Gastrocnemius medialis (tissue), 4 donors: ENCODE measurements at regions not wholly inside any gene's neighbourhood (a gene's known extent, or its start where the extent isn't known, plus 50 kb on each side); places are given as distances from the start of the nearest gene placed in this dataset.

Source experiments
- ATAC-seq, 2 donors: fragments of 150-250 bp; one replicate each; pipeline ENCODE4 v1.9.1; 2016
- DNase-seq, 2 donors: peaks; one replicate each; pipeline ENCODE4 v3.0.0-alpha.2; 2019
- H3K27ac ChIP-seq, 4 donors: fragments of 200-600 bp; sonication (generic); 1 replicate in 1 of 4; 2 replicates in 3 of 4; pipeline ENCODE4 v1.5.1; 2016 to 2018; ENCODE audit warnings: mild to moderate bottlenecking in 2 of 4, moderate library complexity in 1 of 4
- H3K27me3 ChIP-seq, 3 donors: fragments of 200-600 bp; sonication (generic) in 2 of 3; 1 replicate in 1 of 3; 2 replicates in 2 of 3; pipeline versions ENCODE4 v1.5.1 to v1.6.0; 2016 to 2019; ENCODE audit warnings: mild to moderate bottlenecking in 1 of 3, moderate library complexity in 1 of 3
- H3K36me3 ChIP-seq, 2 donors: fragments of 200-600 bp; sonication (generic) in 1 of 2; one replicate each; pipeline ENCODE4 v1.5.1; 2017 to 2018
- H3K4me1 ChIP-seq, 2 donors: fragments of 200-600 bp; sonication (generic) in 1 of 2; one replicate each; pipeline ENCODE4 v1.5.1; 2016 to 2017; ENCODE audit warnings: mild to moderate bottlenecking in 2 of 2
- H3K4me3 ChIP-seq, 4 donors: fragments of 200-600 bp; sonication (generic) in 3 of 4; 1 replicate in 1 of 4; 2 replicates in 3 of 4; pipeline ENCODE4 v1.5.1; 2016 to 2019; ENCODE audit warnings: mild to moderate bottlenecking in 2 of 4
- H3K9me3 ChIP-seq, 3 donors: fragments of 200-600 bp; sonication (generic) in 2 of 3; 1 replicate in 1 of 3; 2 replicates in 2 of 3; pipeline ENCODE4 v1.5.1; 2016 to 2019
- CTCF ChIP-seq, 5 experiments: fragments of 450-650 bp in 3 of 5; fragments of 200-600 bp in 2 of 5; sonication (generic) in 2 of 5; IDR thresholded peaks in 4 of 5; conservative IDR thresholded peaks in 1 of 5; 1 replicate in 4 of 5; 2 replicates in 1 of 5; pipeline ENCODE4 v1.5.1; 2016 to 2019; ENCODE audit warnings: antibody characterized with exemption in 5 of 5, mild to moderate bottlenecking in 3 of 5, moderate library complexity in 3 of 5
- POLR2A ChIP-seq, 2 donors: fragments of 450-650 bp; IDR thresholded peaks; one replicate each; pipeline ENCODE4 v1.6.1; 2017; ENCODE audit warnings: antibody characterized with exemption in 2 of 2, mild to moderate bottlenecking in 2 of 2, moderate library complexity in 2 of 2
- in situ Hi-C, 4 donors: fragments of 200-750 bp; cut with MboI; loops; one replicate each; pipeline versions ENCODE4 v1.15.0 to v1.8.0; 2017; ENCODE audit warnings: low sequenced_read_pairs in 4 of 4
- intact Hi-C: fragments of 100-400 bp; cut with DNase I; formaldehyde crosslinking; loops from one replicate; pipeline ENCODE4 v1.15.1; 2023; ENCODE audit warnings: low total_unique reads

GRCh38 chr17:27239046-27239445, 54.9 kb upstream of the WSB1 start:
- Histone ChIP-seq H3K27me3 (no peaks in the 10 kb centered on the region), H3K27ac (no peak overlapping the region), H3K9me3 (no peaks in the 10 kb centered on the region), H3K4me3 (no peak overlapping the region), H3K4me1 (peaks cover 0 to 3% of the 10 kb centered on the region in 2 donors), H3K36me3 (no peaks in the 10 kb centered on the region)
- in situ Hi-C loops = loop anchor here in 3 of 4 donors (5.0 to 25.0 kb wide), 4 partner anchors 248 to 366 kb away; no protein-coding TSS in a partner anchor
- intact Hi-C loops = loop anchor here (5.0 kb wide), 2 partner anchors 218 to 413 kb away; partner anchors contain the start of gene KSR1
- DNase-seq (no peak), ATAC-seq (no peak)
- no peak for TF ChIP-seq CTCF (IDR thresholded peaks at IDR 0.05 in 4 of 5, conservative IDR thresholded peaks at IDR 0.05 in 1 of 5)
- no peak for TF ChIP-seq POLR2A (IDR thresholded peaks at IDR 0.05)

DNA sequence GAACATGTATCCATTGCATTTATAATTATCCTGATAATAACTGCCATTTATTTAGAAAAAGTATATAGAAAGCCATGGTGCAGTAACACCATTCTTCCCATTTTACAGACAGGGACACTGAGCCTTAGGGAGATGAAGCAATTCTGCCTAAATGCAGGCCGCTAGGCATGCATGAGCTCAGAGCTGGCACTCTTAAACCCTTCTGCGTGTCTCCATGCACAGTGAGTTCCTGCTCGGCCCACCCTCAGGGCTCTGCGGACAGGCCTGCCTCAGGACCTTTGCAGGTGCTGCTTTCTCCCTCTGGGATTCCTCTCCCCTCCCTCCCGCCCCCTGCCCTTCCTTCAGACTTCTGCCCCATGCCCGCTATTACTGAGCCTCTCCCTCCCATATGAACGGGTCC, 54.3 kb upstream of the WSB1 start:
- in situ Hi-C loops = loop anchor here in 3 of 4 donors (5.0 to 25.0 kb wide), 4 partner anchors 248 to 365 kb away; no protein-coding TSS in a partner anchor
- H3K4me1 ChIP-seq = peaks cover 4 to 7% of the 10 kb centered on the region in 2 donors
- DNase-seq (no peak), ATAC-seq (no peak)
- no peaks in the 10 kb centered on the region for H3K27me3 ChIP-seq
- H3K4me3 ChIP-seq = no peak overlapping the region
- TF ChIP-seq CTCF (IDR thresholded peaks at IDR 0.05 in 4 of 5, conservative IDR thresholded peaks at IDR 0.05 in 1 of 5) (no peak), POLR2A (IDR thresholded peaks at IDR 0.05) (no peak)
- intact Hi-C loops = loop anchor here (5.0 kb wide), 2 partner anchors 218 to 413 kb away; partner anchors contain the start of gene KSR1
- H3K9me3 ChIP-seq = no peaks in the 10 kb centered on the region
- H3K36me3 ChIP-seq = no peaks in the 10 kb centered on the region
- H3K27ac ChIP-seq = no peak overlapping the region

GRCh38 chr17:27240086-27240801, 53.7 kb upstream of the WSB1 start:
- no peak overlapping the region for H3K27ac ChIP-seq

GRCh38 chr17:27240802-27241155, 53.1 kb upstream of the WSB1 start:
- TF ChIP-seq POLR2A (IDR thresholded peaks at IDR 0.05) (no peak), CTCF (IDR thresholded peaks at IDR 0.05 in 4 of 5, conservative IDR thresholded peaks at IDR 0.05 in 1 of 5) (no peak)
- in situ Hi-C loops (loop anchor here in 2 of 4 donors (10.0 to 25.0 kb wide), 2 partner anchors 94 to 247 kb away; no protein-coding TSS in a partner anchor), intact Hi-C loops (no loop called here)
- Histone ChIP-seq H3K36me3 (no peaks in the 10 kb centered on the region), H3K9me3 (no peaks in the 10 kb centered on the region), H3K27ac (no peak overlapping the region), H3K4me3 (no peak overlapping the region), H3K4me1 (peaks cover 14 to 16% of the 10 kb centered on the region in 2 donors), H3K27me3 (no peaks in the 10 kb centered on the region)
- no peak for ATAC-seq
- no peak for DNase-seq

More at GRCh38 chr17:27240086-27240801, 53.7 kb upstream of the WSB1 start:
- no peaks in the 10 kb centered on the region for H3K36me3 ChIP-seq
- ATAC-seq = no peak
- no peak overlapping the region for H3K4me3 ChIP-seq
- no peaks in the 10 kb centered on the region for H3K9me3 ChIP-seq
- peaks cover 9 to 11% of the 10 kb centered on the region in 2 donors for H3K4me1 ChIP-seq
- intact Hi-C loops = no loop called here
- DNase-seq = no peak
- TF ChIP-seq CTCF (IDR thresholded peaks at IDR 0.05 in 4 of 5, conservative IDR thresholded peaks at IDR 0.05 in 1 of 5) = no peak
- TF ChIP-seq POLR2A (IDR thresholded peaks at IDR 0.05) = no peak
- H3K27me3 ChIP-seq = no peaks in the 10 kb centered on the region
- in situ Hi-C loops = loop anchor here in 2 of 4 donors (10.0 to 25.0 kb wide), 2 partner anchors 95 to 247 kb away; no protein-coding TSS in a partner anchor
